ENCODE measurements at regions not wholly inside any gene's neighbourhood (a gene's known extent, or its start where the extent isn't known, plus 50 kb on each side); places are given as distances from the start of the nearest gene placed in this dataset.

GRCh38 chrX:3779546-3779945, 66.1 kb upstream of the PRKX start:
- no peak overlapping the region for H3K4me3 ChIP-seq (ENCODE audit: low read depth, low read length)
- TF ChIP-seq, protein P1, sequence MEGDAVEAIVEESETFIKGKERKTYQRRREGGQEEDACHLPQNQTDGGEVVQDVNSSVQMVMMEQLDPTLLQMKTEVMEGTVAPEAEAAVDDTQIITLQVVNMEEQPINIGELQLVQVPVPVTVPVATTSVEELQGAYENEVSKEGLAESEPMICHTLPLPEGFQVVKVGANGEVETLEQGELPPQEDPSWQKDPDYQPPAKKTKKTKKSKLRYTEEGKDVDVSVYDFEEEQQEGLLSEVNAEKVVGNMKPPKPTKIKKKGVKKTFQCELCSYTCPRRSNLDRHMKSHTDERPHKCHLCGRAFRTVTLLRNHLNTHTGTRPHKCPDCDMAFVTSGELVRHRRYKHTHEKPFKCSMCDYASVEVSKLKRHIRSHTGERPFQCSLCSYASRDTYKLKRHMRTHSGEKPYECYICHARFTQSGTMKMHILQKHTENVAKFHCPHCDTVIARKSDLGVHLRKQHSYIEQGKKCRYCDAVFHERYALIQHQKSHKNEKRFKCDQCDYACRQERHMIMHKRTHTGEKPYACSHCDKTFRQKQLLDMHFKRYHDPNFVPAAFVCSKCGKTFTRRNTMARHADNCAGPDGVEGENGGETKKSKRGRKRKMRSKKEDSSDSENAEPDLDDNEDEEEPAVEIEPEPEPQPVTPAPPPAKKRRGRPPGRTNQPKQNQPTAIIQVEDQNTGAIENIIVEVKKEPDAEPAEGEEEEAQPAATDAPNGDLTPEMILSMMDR (IDR thresholded peaks at IDR 0.05; ENCODE audit: low read depth, low read length): no peak

GRCh38 chrX:3777416-3777815, 64.0 kb upstream of the PRKX start:
- TF ChIP-seq, protein P1 (IDR thresholded peaks at IDR 0.05; ENCODE audit: low read depth, low read length): no peak
- H3K4me3 ChIP-seq (ENCODE audit: low read depth, low read length): no peak overlapping the region

DNA sequence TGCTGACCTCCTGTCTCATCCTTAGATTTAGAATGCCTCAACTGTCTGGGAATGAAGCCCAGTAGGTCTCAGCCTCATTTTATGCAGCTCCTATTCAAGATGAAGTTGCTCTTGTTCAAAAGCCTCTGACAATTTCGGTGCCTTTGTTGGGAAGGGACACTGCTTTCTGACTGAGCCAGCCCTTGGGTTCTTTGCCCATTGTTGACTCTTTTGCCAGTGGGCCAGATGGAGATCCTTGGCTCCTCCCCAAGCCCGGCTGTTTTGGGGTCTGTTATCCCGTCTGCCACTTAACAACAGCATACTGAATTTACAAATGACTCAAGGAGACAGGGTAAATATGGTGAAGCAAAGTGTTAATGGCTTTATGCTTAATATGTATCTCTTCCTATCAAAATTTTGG, 58.3 kb upstream of the PRKX start:
- TF ChIP-seq, protein P1 (IDR thresholded peaks at IDR 0.05; ENCODE audit: low read depth, low read length): no peak

DNA sequence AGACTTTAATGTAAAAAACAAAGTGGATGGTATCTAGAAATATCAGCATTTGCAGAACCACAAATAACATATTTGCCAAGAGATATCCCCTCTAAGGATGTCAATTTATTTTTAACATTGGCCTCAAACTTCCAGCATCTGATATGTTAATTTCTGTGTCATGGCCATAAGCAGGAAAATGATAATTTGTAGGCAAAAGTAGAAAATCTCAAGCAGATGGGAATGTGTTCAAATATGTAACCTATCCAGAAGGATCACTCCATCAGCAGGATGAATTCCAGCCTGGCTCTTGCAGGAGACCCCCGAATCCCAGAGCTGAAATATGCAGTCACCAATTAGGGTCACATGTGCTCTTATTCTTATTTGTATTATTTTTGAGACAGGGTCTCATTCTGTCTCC, 55.4 kb upstream of the PRKX start:
- TF ChIP-seq, protein P1 (IDR thresholded peaks at IDR 0.05; ENCODE audit: low read depth, low read length): no peak
- H3K4me3 ChIP-seq (ENCODE audit: low read depth, low read length): no peak overlapping the region

More for the DNA sequence above, 58.3 kb upstream of the PRKX start:
- H3K4me3 ChIP-seq (ENCODE audit: low read depth, low read length): no peak overlapping the region

Data from WI38 (cell line).